WTC11 (cell line): ENCODE measurements at regions not wholly inside any gene's neighbourhood (a gene's known extent, or its start where the extent isn't known, plus 50 kb on each side); places are given as distances from the start of the nearest gene placed in this dataset.
"Not testable (repeated sequence)": the region's sequence is repeated elsewhere in the genome, so short reads cannot be mapped to it uniquely, and the experiment has no call there.

Experiments
- ATAC-seq: fragments of 200-7000 bp; cut with Tn5 transposase; 2 replicates; pipeline ENCODE4 v1.10.0; 2021; ENCODE audit warnings: mild to moderate bottlenecking, moderate library complexity
- CTCF ChIA-PET: fragments of 300-600 bp; sonication (Branson Sonifier 250); formaldehyde crosslinking; loops from one replicate; lab custom pipeline; 2021; ENCODE audit warnings: antibody characterized with exemption; lab: Charles Lee
- POLR2A ChIA-PET: fragments of 350-600 bp; sonication (Branson Sonifier 250); formaldehyde crosslinking; loops from one replicate; lab custom pipeline; 2021; ENCODE audit warnings: antibody characterized with exemption; lab: Charles Lee
- DNase-seq: peaks from one replicate; pipeline ENCODE4 v3.0.0; 2021; ENCODE audit warnings: low spot score
- H3K27ac Mint-ChIP-seq: 2 replicates; pipeline ENCODE4 v1.8.0; 2021; ENCODE audit warnings: mixed read lengths
- H3K27me3 Mint-ChIP-seq: 2 replicates; pipeline ENCODE4 v1.8.0; 2021; ENCODE audit warnings: low read depth, mild to moderate bottlenecking, moderate library complexity, mixed read lengths
- H3K36me3 Mint-ChIP-seq: 2 replicates; pipeline ENCODE4 v1.8.0; 2021; ENCODE audit warnings: mixed read lengths
- H3K4me1 Mint-ChIP-seq: 2 replicates; pipeline ENCODE4 v1.8.0; 2022; ENCODE audit warnings: mixed read lengths
- H3K4me3 Mint-ChIP-seq: 2 replicates; pipeline ENCODE4 v1.8.0; 2021; ENCODE audit warnings: mild to moderate bottlenecking, moderate library complexity, mixed read lengths
- H3K9me3 Mint-ChIP-seq: 2 replicates; pipeline ENCODE4 v1.8.0; 2021; ENCODE audit warnings: mixed read lengths
- ATF6 ChIP-seq: sonication (generic); formaldehyde crosslinking; IDR thresholded peaks from 2 replicates; pipeline ENCODE4 v1.8.1; 2023; ENCODE audit warnings: mild to moderate bottlenecking, missing genetic modification reagents
- ETV6 ChIP-seq: sonication (generic); formaldehyde crosslinking; IDR thresholded peaks from 2 replicates; pipeline ENCODE4 v1.8.1; 2022; ENCODE audit warnings: mild to moderate bottlenecking, missing genetic modification reagents
- FOXJ3 ChIP-seq: sonication (generic); formaldehyde crosslinking; IDR thresholded peaks from 2 replicates; pipeline ENCODE4 v1.9.0; 2021; ENCODE audit warnings: missing genetic modification reagents, mild to moderate bottlenecking, borderline replicate concordance
- GABPB1 ChIP-seq: sonication (generic); formaldehyde crosslinking; IDR thresholded peaks from 2 replicates; pipeline ENCODE4 v1.8.1; 2023; ENCODE audit warnings: mild to moderate bottlenecking, missing genetic modification reagents
- NFE2L1 ChIP-seq: sonication (generic); formaldehyde crosslinking; IDR thresholded peaks from 2 replicates; pipeline ENCODE4 v1.8.1; 2023; ENCODE audit warnings: missing genetic modification reagents
- NR1H2 ChIP-seq: sonication (generic); formaldehyde crosslinking; IDR thresholded peaks from 2 replicates; pipeline ENCODE4 v1.9.0; 2021; ENCODE audit warnings: mild to moderate bottlenecking, moderate library complexity, missing genetic modification reagents
- RELA ChIP-seq: sonication (generic); formaldehyde crosslinking; IDR thresholded peaks from 2 replicates; pipeline ENCODE4 v1.8.1; 2022; ENCODE audit warnings: missing genetic modification reagents, mild to moderate bottlenecking, borderline replicate concordance
- SOX15 ChIP-seq: fragments of 250-450 bp; sonication (Bioruptor Pico); IDR thresholded peaks from 2 replicates; pipeline ENCODE4 v1.9.0; 2021; ENCODE audit warnings: mild to moderate bottlenecking
- TCF7 ChIP-seq: sonication (generic); formaldehyde crosslinking; IDR thresholded peaks from 2 replicates; pipeline ENCODE4 v1.8.0; 2022; ENCODE audit warnings: mild to moderate bottlenecking, low read depth, missing genetic modification reagents, moderate library complexity
- TEAD4 ChIP-seq: sonication (generic); formaldehyde crosslinking; IDR thresholded peaks from 2 replicates; pipeline ENCODE4 v1.8.0; 2022; ENCODE audit warnings: mild to moderate bottlenecking, missing genetic modification reagents
- ZNF263 ChIP-seq: sonication (generic); formaldehyde crosslinking; IDR thresholded peaks from 2 replicates; pipeline ENCODE4 v1.8.1; 2022; ENCODE audit warnings: low read depth, mild to moderate bottlenecking, moderate library complexity, missing genetic modification reagents
- TF ChIP-seq, protein P1 (sequence below): sonication (generic); formaldehyde crosslinking; IDR thresholded peaks from 2 replicates; pipeline ENCODE4 v1.8.1; 2022; ENCODE audit warnings: mild to moderate bottlenecking, moderate library complexity, missing genetic modification reagents
- TF ChIP-seq, protein P2 (sequence below): fragments of 250-450 bp; sonication (Bioruptor Pico); IDR thresholded peaks from 2 replicates; pipeline ENCODE4 v1.9.0; 2021; ENCODE audit warnings: mild to moderate bottlenecking
- TF ChIP-seq, protein P3 (sequence below): fragments of 250-450 bp; sonication (Bioruptor Pico); IDR thresholded peaks from 2 replicates; pipeline ENCODE4 v1.9.0; 2021; ENCODE audit warnings: moderate library complexity, mild to moderate bottlenecking, inconsistent platforms, borderline replicate concordance
- TF ChIP-seq, protein P4 (sequence below): fragments of 250-450 bp; sonication (Bioruptor Pico); IDR thresholded peaks from 2 replicates; pipeline ENCODE4 v1.9.0; 2021; ENCODE audit warnings: mild to moderate bottlenecking, borderline replicate concordance

GRCh38 chr2:63739180-63739579, 102.5 kb upstream of the UGP2 start:
- H3K4me3 Mint-ChIP-seq, DNase-seq, H3K27me3 Mint-ChIP-seq, H3K9me3 Mint-ChIP-seq, ATAC-seq, H3K36me3 Mint-ChIP-seq, H3K27ac Mint-ChIP-seq, CTCF ChIA-PET, POLR2A ChIA-PET: not testable (repeated sequence)
- peaks cover 20% of the 10 kb centered on the region for H3K4me1 Mint-ChIP-seq

DNA sequence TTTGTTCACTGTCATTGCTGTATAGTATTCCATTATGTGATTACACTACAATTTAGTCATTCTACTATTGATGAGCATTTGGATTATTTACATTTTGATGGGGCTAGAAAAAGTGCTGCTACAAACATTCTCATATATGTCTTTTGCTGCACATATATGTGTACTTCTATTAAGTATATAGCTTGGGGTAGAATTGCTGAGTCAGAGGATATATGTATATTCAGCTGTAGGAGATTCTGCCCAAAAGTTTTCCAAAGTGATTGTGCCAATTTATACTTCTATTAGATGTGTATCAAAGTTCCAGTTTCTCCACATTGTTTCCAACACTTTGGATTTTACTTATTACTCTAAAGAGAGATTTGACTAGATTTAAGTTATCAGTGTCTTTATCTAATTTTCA, 101.7 kb upstream of the UGP2 start:
- ChIA-PET POLR2A (no interaction called here), CTCF (no interaction called here)
- no peak for ATAC-seq
- no peaks in the 10 kb centered on the region for H3K27me3 Mint-ChIP-seq
- no peak for DNase-seq
- H3K4me1 Mint-ChIP-seq, result peaks cover 24% of the 10 kb centered on the region
- no peaks in the 10 kb centered on the region for H3K36me3 Mint-ChIP-seq
- TF ChIP-seq ATF6 (no peak), GABPB1 (CRISPR knock-in tag) (no peak), FOXJ3 (CRISPR knock-in tag) (no peak), NFE2L1 (CRISPR knock-in tag) (no peak), NR1H2 (no peak), TCF7 (CRISPR knock-in tag) (no peak), RELA (no peak), ETV6 (CRISPR knock-in tag) (no peak), TEAD4 (CRISPR knock-in tag) (no peak)
- TF ChIP-seq, protein P1, sequence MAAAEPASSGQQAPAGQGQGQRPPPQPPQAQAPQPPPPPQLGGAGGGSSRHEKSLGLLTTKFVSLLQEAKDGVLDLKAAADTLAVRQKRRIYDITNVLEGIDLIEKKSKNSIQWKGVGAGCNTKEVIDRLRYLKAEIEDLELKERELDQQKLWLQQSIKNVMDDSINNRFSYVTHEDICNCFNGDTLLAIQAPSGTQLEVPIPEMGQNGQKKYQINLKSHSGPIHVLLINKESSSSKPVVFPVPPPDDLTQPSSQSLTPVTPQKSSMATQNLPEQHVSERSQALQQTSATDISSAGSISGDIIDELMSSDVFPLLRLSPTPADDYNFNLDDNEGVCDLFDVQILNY (CRISPR knock-in tag), result no peak
- TF ChIP-seq, protein P2, sequence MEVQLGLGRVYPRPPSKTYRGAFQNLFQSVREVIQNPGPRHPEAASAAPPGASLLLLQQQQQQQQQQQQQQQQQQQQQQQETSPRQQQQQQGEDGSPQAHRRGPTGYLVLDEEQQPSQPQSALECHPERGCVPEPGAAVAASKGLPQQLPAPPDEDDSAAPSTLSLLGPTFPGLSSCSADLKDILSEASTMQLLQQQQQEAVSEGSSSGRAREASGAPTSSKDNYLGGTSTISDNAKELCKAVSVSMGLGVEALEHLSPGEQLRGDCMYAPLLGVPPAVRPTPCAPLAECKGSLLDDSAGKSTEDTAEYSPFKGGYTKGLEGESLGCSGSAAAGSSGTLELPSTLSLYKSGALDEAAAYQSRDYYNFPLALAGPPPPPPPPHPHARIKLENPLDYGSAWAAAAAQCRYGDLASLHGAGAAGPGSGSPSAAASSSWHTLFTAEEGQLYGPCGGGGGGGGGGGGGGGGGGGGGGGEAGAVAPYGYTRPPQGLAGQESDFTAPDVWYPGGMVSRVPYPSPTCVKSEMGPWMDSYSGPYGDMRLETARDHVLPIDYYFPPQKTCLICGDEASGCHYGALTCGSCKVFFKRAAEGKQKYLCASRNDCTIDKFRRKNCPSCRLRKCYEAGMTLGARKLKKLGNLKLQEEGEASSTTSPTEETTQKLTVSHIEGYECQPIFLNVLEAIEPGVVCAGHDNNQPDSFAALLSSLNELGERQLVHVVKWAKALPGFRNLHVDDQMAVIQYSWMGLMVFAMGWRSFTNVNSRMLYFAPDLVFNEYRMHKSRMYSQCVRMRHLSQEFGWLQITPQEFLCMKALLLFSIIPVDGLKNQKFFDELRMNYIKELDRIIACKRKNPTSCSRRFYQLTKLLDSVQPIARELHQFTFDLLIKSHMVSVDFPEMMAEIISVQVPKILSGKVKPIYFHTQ (CRISPR knock-in tag), result no peak
- H3K27ac Mint-ChIP-seq, result no peak overlapping the region
- peaks cover 4% of the 10 kb centered on the region for H3K9me3 Mint-ChIP-seq
- no peak overlapping the region for H3K4me3 Mint-ChIP-seq

GRCh38 chr2:63740943-63741342, 100.8 kb upstream of the UGP2 start:
- no peaks in the 10 kb centered on the region for H3K27me3 Mint-ChIP-seq
- ChIA-PET CTCF (no interaction called here), POLR2A (no interaction called here)
- H3K4me1 Mint-ChIP-seq, result peaks cover 22% of the 10 kb centered on the region
- TF ChIP-seq, protein P3, sequence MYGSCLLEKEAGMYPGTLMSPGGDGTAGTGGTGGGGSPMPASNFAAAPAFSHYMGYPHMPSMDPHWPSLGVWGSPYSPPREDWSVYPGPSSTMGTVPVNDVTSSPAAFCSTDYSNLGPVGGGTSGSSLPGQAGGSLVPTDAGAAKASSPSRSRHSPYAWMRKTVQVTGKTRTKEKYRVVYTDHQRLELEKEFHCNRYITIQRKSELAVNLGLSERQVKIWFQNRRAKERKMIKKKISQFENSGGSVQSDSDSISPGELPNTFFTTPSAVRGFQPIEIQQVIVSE (CRISPR knock-in tag), result no peak
- TF ChIP-seq ZNF263 (CRISPR knock-in tag) (no peak), SOX15 (CRISPR knock-in tag) (no peak), TEAD4 (CRISPR knock-in tag) (no peak)
- TF ChIP-seq, protein P4, sequence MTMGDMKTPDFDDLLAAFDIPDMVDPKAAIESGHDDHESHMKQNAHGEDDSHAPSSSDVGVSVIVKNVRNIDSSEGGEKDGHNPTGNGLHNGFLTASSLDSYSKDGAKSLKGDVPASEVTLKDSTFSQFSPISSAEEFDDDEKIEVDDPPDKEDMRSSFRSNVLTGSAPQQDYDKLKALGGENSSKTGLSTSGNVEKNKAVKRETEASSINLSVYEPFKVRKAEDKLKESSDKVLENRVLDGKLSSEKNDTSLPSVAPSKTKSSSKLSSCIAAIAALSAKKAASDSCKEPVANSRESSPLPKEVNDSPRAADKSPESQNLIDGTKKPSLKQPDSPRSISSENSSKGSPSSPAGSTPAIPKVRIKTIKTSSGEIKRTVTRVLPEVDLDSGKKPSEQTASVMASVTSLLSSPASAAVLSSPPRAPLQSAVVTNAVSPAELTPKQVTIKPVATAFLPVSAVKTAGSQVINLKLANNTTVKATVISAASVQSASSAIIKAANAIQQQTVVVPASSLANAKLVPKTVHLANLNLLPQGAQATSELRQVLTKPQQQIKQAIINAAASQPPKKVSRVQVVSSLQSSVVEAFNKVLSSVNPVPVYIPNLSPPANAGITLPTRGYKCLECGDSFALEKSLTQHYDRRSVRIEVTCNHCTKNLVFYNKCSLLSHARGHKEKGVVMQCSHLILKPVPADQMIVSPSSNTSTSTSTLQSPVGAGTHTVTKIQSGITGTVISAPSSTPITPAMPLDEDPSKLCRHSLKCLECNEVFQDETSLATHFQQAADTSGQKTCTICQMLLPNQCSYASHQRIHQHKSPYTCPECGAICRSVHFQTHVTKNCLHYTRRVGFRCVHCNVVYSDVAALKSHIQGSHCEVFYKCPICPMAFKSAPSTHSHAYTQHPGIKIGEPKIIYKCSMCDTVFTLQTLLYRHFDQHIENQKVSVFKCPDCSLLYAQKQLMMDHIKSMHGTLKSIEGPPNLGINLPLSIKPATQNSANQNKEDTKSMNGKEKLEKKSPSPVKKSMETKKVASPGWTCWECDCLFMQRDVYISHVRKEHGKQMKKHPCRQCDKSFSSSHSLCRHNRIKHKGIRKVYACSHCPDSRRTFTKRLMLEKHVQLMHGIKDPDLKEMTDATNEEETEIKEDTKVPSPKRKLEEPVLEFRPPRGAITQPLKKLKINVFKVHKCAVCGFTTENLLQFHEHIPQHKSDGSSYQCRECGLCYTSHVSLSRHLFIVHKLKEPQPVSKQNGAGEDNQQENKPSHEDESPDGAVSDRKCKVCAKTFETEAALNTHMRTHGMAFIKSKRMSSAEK (CRISPR knock-in tag), result no peak
- H3K4me3 Mint-ChIP-seq, result no peak overlapping the region
- no peak for DNase-seq
- ATAC-seq, result no peak
- H3K27ac Mint-ChIP-seq, result no peak overlapping the region
- peaks cover 6% of the 10 kb centered on the region; the same call in 1 of the 2 replicates for H3K36me3 Mint-ChIP-seq
- H3K9me3 Mint-ChIP-seq, result peaks cover 10% of the 10 kb centered on the region
